ENCODE measurements at regions not wholly inside any gene's neighbourhood (a gene's known extent, or its start where the extent isn't known, plus 50 kb on each side); places are given as distances from the start of the nearest gene placed in this dataset.

GRCh38 chrX:6849716-6850414 is 297.6 kb upstream of the STS start:
- Histone ChIP-seq H3K9me3 (ENCODE audit: control insufficient read depth, low read depth, low read length) (peaks cover 13% of the 10 kb centered on the region), H3K36me3 (ENCODE audit: control insufficient read depth, low read depth, low read length) (no peaks in the 10 kb centered on the region), H3K4me3 (ENCODE audit: low read length) (no peak overlapping the region), H3K9ac (ENCODE audit: low read length) (peak overlapping the region; percentile 15), H3K4me1 (ENCODE audit: control insufficient read depth, low read depth, low read length) (peaks cover 15% of the 10 kb centered on the region), H3K27me3 (ENCODE audit: control insufficient read depth, insufficient read depth, low read length) (no peaks in the 10 kb centered on the region), H3K27ac (ENCODE audit: low read length) (peak overlapping the region; percentile 67)

- Histone ChIP-seq H3K27me3 (ENCODE audit: control insufficient read depth, insufficient read depth, low read length) (no peaks in the 10 kb centered on the region), H3K27ac (ENCODE audit: low read length) (no peak overlapping the region), H3K4me1 (ENCODE audit: control insufficient read depth, low read depth, low read length) (peaks cover 3% of the 10 kb centered on the region), H3K36me3 (ENCODE audit: control insufficient read depth, low read depth, low read length) (no peaks in the 10 kb centered on the region), H3K9me3 (ENCODE audit: control insufficient read depth, low read depth, low read length) (no peaks in the 10 kb centered on the region), H3K4me3 (ENCODE audit: low read length) (no peak overlapping the region), H3K9ac (ENCODE audit: low read length) (no peak overlapping the region)
Measured at GRCh38 chrX:6832619-6833018, 297.7 kb upstream of the VCX3A start.

- Histone ChIP-seq H3K4me1 (ENCODE audit: control insufficient read depth, low read depth, low read length) (peaks cover 6% of the 10 kb centered on the region), H3K4me3 (ENCODE audit: low read length) (no peak overlapping the region), H3K9ac (ENCODE audit: low read length) (no peak overlapping the region), H3K36me3 (ENCODE audit: control insufficient read depth, low read depth, low read length) (no peaks in the 10 kb centered on the region), H3K9me3 (ENCODE audit: control insufficient read depth, low read depth, low read length) (no peaks in the 10 kb centered on the region), H3K27ac (ENCODE audit: low read length) (no peak overlapping the region), H3K27me3 (ENCODE audit: control insufficient read depth, insufficient read depth, low read length) (no peaks in the 10 kb centered on the region)
Measured at GRCh38 chrX:6826856-6827255, 291.9 kb upstream of the VCX3A start.

GRCh38 chrX:6821730-6822129 is 286.8 kb upstream of the VCX3A start:
- no peak overlapping the region for H3K4me3 ChIP-seq (ENCODE audit: low read length)
- H3K4me1 ChIP-seq (ENCODE audit: control insufficient read depth, low read depth, low read length), result peaks cover 1% of the 10 kb centered on the region
- H3K9ac ChIP-seq (ENCODE audit: low read length), result no peak overlapping the region
- H3K27ac ChIP-seq (ENCODE audit: low read length), result no peak overlapping the region
- H3K36me3 ChIP-seq (ENCODE audit: control insufficient read depth, low read depth, low read length), result no peaks in the 10 kb centered on the region
- no peaks in the 10 kb centered on the region for H3K27me3 ChIP-seq (ENCODE audit: control insufficient read depth, insufficient read depth, low read length)
- no peaks in the 10 kb centered on the region for H3K9me3 ChIP-seq (ENCODE audit: control insufficient read depth, low read depth, low read length)

GRCh38 chrX:6813836-6814370 is 279.0 kb upstream of the VCX3A start:
- Histone ChIP-seq H3K27ac (ENCODE audit: low read length) (no peak overlapping the region), H3K9me3 (ENCODE audit: control insufficient read depth, low read depth, low read length) (no peaks in the 10 kb centered on the region), H3K9ac (ENCODE audit: low read length) (no peak overlapping the region), H3K36me3 (ENCODE audit: control insufficient read depth, low read depth, low read length) (no peaks in the 10 kb centered on the region), H3K27me3 (ENCODE audit: control insufficient read depth, insufficient read depth, low read length) (no peaks in the 10 kb centered on the region), H3K4me1 (ENCODE audit: control insufficient read depth, low read depth, low read length) (no peaks in the 10 kb centered on the region), H3K4me3 (ENCODE audit: low read length) (no peak overlapping the region)

- Histone ChIP-seq H3K27me3 (ENCODE audit: control insufficient read depth, insufficient read depth, low read length) (no peaks in the 10 kb centered on the region), H3K4me1 (ENCODE audit: control insufficient read depth, low read depth, low read length) (peaks cover 3% of the 10 kb centered on the region), H3K9ac (ENCODE audit: low read length) (no peak overlapping the region), H3K27ac (ENCODE audit: low read length) (no peak overlapping the region), H3K36me3 (ENCODE audit: control insufficient read depth, low read depth, low read length) (no peaks in the 10 kb centered on the region), H3K4me3 (ENCODE audit: low read length) (no peak overlapping the region), H3K9me3 (ENCODE audit: control insufficient read depth, low read depth, low read length) (no peaks in the 10 kb centered on the region)
Measured at GRCh38 chrX:6812087-6812486, 277.2 kb upstream of the VCX3A start.

- Histone ChIP-seq H3K9me3 (ENCODE audit: control insufficient read depth, low read depth, low read length) (no peaks in the 10 kb centered on the region), H3K4me3 (ENCODE audit: low read length) (no peak overlapping the region), H3K9ac (ENCODE audit: low read length) (no peak overlapping the region), H3K27ac (ENCODE audit: low read length) (no peak overlapping the region), H3K4me1 (ENCODE audit: control insufficient read depth, low read depth, low read length) (peaks cover 5% of the 10 kb centered on the region), H3K27me3 (ENCODE audit: control insufficient read depth, insufficient read depth, low read length) (no peaks in the 10 kb centered on the region), H3K36me3 (ENCODE audit: control insufficient read depth, low read depth, low read length) (no peaks in the 10 kb centered on the region)
Measured at GRCh38 chrX:6810776-6811175, 275.9 kb upstream of the VCX3A start.

- H3K4me1 ChIP-seq (ENCODE audit: control insufficient read depth, low read depth, low read length), result peaks cover 21% of the 10 kb centered on the region
- H3K27ac ChIP-seq (ENCODE audit: low read length), result no peak overlapping the region
- H3K9ac ChIP-seq (ENCODE audit: low read length), result no peak overlapping the region
- no peaks in the 10 kb centered on the region for H3K9me3 ChIP-seq (ENCODE audit: control insufficient read depth, low read depth, low read length)
- H3K36me3 ChIP-seq (ENCODE audit: control insufficient read depth, low read depth, low read length), result no peaks in the 10 kb centered on the region
- H3K27me3 ChIP-seq (ENCODE audit: control insufficient read depth, insufficient read depth, low read length), result no peaks in the 10 kb centered on the region
- H3K4me3 ChIP-seq (ENCODE audit: low read length), result no peak overlapping the region
Measured at GRCh38 chrX:6803607-6804006, 268.7 kb upstream of the VCX3A start.

- no peaks in the 10 kb centered on the region for H3K9me3 ChIP-seq (ENCODE audit: control insufficient read depth, low read depth, low read length)
- H3K4me3 ChIP-seq (ENCODE audit: low read length), result no peak overlapping the region
- no peaks in the 10 kb centered on the region for H3K27me3 ChIP-seq (ENCODE audit: control insufficient read depth, insufficient read depth, low read length)
- H3K27ac ChIP-seq (ENCODE audit: low read length), result no peak overlapping the region
- no peak overlapping the region for H3K9ac ChIP-seq (ENCODE audit: low read length)
- no peaks in the 10 kb centered on the region for H3K36me3 ChIP-seq (ENCODE audit: control insufficient read depth, low read depth, low read length)
- no peaks in the 10 kb centered on the region for H3K4me1 ChIP-seq (ENCODE audit: control insufficient read depth, low read depth, low read length)
Measured at GRCh38 chrX:6793000-6793399, 258.1 kb upstream of the VCX3A start.

GRCh38 chrX:6783912-6784311 is 249.0 kb upstream of the VCX3A start:
- H3K4me1 ChIP-seq (ENCODE audit: control insufficient read depth, low read depth, low read length), result peaks cover 15% of the 10 kb centered on the region
- H3K27ac ChIP-seq (ENCODE audit: low read length), result no peak overlapping the region

GRCh38 chrX:6782831-6783230 is 247.9 kb upstream of the VCX3A start:
- H3K27ac ChIP-seq (ENCODE audit: low read length), result no peak overlapping the region
- no peaks in the 10 kb centered on the region for H3K36me3 ChIP-seq (ENCODE audit: control insufficient read depth, low read depth, low read length)
- no peak overlapping the region for H3K4me3 ChIP-seq (ENCODE audit: low read length)
- H3K4me1 ChIP-seq (ENCODE audit: control insufficient read depth, low read depth, low read length), result peaks cover 26% of the 10 kb centered on the region
- H3K9ac ChIP-seq (ENCODE audit: low read length), result no peak overlapping the region
- no peaks in the 10 kb centered on the region for H3K27me3 ChIP-seq (ENCODE audit: control insufficient read depth, insufficient read depth, low read length)
- H3K9me3 ChIP-seq (ENCODE audit: control insufficient read depth, low read depth, low read length), result no peaks in the 10 kb centered on the region

More at GRCh38 chrX:6783912-6784311, 249.0 kb upstream of the VCX3A start:
- Histone ChIP-seq H3K4me3 (ENCODE audit: low read length) (no peak overlapping the region), H3K36me3 (ENCODE audit: control insufficient read depth, low read depth, low read length) (no peaks in the 10 kb centered on the region), H3K27me3 (ENCODE audit: control insufficient read depth, insufficient read depth, low read length) (no peaks in the 10 kb centered on the region), H3K9ac (ENCODE audit: low read length) (no peak overlapping the region), H3K9me3 (ENCODE audit: control insufficient read depth, low read depth, low read length) (no peaks in the 10 kb centered on the region)

Measured in iPS-18a (cell line).